Cardiac fibroblast (primary cell): ENCODE measurements at regions not wholly inside any gene's neighbourhood (a gene's known extent, or its start where the extent isn't known, plus 50 kb on each side); places are given as distances from the start of the nearest gene placed in this dataset.

ENCODE experiments used
- DNase-seq, 2 donors: peaks; one replicate each; pipeline versions ENCODE4 v3.0.0 to v3.0.0-alpha.2; 2010; ENCODE audit warnings: low read depth in 2 of 2
- H3K4me3 ChIP-seq, 2 donors: replicated peaks in 1 of 2; 1 replicate in 1 of 2; 2 replicates in 1 of 2; pipeline ENCODE4 v1.5.1; 2011; ENCODE audit warnings: low read depth in 2 of 2, low read length in 2 of 2, mild to moderate bottlenecking in 2 of 2, moderate library complexity in 1 of 2
- TF ChIP-seq, protein P1 (sequence below): IDR thresholded peaks from one replicate; pipeline ENCODE4 v1.5.1; 2011; ENCODE audit warnings: low read depth, mild to moderate bottlenecking, low read length, inconsistent platforms

DNA sequence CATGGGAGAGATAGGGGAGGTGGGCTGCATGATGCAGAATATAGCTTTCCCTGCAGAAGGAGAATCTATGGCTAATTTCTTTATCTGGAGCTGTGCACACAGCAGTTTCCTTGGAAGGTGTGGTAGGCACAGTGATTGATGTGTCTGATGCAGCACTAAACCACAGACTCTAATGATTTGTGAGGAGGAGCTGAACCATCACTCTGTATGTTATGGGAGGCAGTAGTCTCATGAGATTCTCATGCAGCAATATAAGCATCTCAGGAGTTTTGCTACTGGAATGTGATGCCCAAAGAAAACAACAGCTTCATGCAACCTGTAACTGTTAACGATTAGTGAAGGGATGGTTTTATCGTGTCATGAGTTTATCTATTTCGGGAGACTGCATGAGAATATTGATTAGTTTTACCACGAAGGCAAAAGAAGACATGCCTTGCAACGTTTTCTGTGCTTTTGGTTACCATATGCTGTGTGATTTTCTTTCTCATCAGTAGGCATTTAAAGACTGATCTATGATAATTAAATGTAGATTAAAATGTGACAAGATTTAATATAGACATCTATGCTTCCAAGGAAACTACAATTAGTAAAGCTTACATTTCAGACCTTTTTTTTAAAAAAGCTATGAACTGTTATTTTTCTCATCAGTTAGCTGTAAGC lies 286.8 kb downstream of the ARL6IP6 start:
- no peak for DNase-seq
- H3K4me3 ChIP-seq, result no peak overlapping the region
- TF ChIP-seq, protein P1, sequence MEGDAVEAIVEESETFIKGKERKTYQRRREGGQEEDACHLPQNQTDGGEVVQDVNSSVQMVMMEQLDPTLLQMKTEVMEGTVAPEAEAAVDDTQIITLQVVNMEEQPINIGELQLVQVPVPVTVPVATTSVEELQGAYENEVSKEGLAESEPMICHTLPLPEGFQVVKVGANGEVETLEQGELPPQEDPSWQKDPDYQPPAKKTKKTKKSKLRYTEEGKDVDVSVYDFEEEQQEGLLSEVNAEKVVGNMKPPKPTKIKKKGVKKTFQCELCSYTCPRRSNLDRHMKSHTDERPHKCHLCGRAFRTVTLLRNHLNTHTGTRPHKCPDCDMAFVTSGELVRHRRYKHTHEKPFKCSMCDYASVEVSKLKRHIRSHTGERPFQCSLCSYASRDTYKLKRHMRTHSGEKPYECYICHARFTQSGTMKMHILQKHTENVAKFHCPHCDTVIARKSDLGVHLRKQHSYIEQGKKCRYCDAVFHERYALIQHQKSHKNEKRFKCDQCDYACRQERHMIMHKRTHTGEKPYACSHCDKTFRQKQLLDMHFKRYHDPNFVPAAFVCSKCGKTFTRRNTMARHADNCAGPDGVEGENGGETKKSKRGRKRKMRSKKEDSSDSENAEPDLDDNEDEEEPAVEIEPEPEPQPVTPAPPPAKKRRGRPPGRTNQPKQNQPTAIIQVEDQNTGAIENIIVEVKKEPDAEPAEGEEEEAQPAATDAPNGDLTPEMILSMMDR, result no peak

DNA sequence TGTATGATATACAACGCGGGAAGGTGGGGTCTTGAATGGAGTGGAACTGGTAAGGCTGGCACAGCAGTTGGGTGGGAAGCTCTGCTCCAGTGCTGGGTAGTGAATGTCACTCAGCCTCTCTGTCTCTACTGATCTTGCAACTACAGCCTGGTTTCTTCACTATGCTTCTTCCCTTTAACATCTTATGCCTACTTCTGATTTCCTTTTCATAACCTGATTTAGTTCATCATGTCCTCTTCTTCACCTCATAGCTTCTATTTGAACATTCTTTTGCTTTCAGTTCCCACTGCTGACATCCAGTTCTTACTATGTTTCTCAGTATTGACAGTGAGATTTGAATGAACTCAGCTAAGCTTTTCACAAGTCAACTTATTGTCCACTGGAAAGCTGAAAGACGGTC lies 286.2 kb downstream of the ARL6IP6 start:
- TF ChIP-seq, protein P1, result no peak
- H3K4me3 ChIP-seq, result no peak overlapping the region
- no peak for DNase-seq

DNA sequence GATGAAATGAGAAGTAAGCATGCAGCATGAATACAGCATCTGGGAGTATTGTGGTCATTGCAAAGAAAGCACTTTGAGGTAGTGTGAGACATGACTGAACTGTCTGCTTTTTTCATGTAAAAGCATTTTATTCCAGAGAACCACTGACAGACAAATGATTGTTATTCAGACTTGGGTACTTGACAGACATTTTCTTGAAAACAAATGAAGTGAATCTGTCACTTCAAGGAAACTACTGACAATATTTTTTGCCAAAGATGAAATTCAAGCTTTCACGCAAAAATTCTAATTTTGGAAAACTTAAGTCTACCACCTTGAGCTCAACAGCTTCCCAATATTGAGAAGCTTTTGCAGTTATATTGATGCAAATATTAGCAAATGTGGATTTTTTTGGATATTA lies 255.7 kb downstream of the ARL6IP6 start:
- DNase-seq, result no peak
- TF ChIP-seq, protein P1, result no peak
- H3K4me3 ChIP-seq, result no peak overlapping the region

DNA sequence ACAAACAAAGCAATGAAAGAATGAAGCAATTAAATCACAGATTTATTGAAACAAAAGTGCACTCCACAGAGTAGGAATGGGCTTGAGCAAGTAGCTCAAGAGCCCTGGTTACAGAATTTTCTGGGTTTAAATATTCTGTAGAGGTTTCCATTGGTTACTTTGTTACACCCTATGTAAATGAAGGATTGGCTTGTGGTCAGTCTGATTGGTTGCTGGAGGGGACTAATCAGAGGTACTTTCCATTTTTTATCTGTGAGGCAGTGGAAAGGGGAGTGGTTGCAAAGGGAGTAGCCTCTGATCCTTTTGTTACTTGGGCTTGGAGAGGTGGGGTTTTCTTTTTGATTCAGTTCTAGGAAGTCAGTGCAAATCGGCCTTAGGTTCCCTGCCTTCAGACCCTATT lies 253.3 kb downstream of the ARL6IP6 start:
- no peak overlapping the region for H3K4me3 ChIP-seq
- no peak for DNase-seq
- TF ChIP-seq, protein P1, result no peak

DNA sequence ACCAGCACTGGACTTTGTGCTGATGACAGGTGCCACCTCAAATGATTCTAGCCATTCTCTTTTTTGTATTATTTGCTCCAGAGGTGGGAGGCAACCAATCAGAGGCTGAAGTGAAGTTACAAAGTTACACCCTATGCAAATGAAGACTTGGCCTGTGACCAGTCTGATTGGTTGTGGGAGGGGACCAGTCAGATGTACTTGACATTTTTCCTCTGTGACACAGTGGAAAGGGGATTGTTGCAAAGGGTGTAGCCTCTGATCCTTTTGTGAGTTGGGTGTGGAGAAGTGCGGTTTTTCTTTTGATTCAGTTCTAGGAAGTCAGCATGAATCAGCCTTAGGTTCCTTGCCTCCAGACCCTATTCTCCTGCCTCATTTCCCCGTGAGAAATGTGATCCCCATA lies 244.0 kb downstream of the ARL6IP6 start:
- H3K4me3 ChIP-seq, result no peak overlapping the region
- TF ChIP-seq, protein P1, result no peak
- DNase-seq, result no peak

DNA sequence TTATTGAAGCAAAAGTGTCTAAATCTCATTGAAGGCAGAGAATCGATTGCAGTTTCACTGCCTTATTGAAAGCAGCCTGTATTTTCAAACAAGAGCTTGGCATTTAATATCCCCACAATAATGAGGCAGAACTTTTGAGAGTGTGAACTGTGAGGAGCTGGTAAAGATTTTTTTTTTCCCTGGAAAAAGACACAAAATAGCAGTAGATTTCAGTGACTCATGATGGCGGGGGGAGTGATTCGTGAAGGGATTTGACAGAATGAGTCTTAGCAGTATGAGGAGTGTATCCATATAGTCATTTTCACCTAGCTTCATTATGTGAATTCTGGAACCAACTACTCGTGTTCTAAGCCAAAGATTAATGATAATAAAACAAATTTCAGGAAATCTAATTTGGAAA lies 242.9 kb downstream of the ARL6IP6 start:
- no peak for DNase-seq
- H3K4me3 ChIP-seq, result no peak overlapping the region
- TF ChIP-seq, protein P1, result no peak

DNA sequence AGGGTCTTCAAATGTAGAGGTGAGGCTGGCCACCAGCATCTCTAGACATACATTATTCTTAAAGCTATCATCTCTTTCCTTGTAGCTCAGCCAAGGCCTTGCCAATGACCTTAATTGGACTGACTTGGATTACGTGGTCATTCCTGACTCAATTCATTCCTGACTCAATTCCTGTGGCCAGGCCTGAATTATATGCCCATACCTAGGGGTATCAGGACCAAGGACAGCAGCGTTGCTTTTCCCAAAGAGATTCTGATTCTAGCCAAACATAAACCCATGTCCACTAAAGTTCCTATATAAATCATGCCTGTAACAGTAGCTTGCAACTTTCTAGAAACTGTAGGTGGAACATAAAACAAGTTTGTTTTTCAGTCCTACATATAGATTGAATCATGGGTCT lies 231.7 kb downstream of the ARL6IP6 start:
- TF ChIP-seq, protein P1, result no peak
- DNase-seq, result peak in 1 of 2 donors; percentile 7
- H3K4me3 ChIP-seq, result no peak overlapping the region
